GM18507 (cell line): ENCODE measurements at regions not wholly inside any gene's neighbourhood (a gene's known extent, or its start where the extent isn't known, plus 50 kb on each side); places are given as distances from the start of the nearest gene placed in this dataset.

Experiments used
- DNase-seq: peaks from one replicate; pipeline ENCODE4 v3.0.0; 2011; ENCODE audit warnings: low read depth; ENCODE audit not compliant: insufficient read length; ENCODE audit errors: extremely low spot score
- FAIRE-seq: peaks from 2 replicates; lab custom pipeline; 2011; peaks lifted over from hg19 to GRCh38; lab: Jason Lieb, UNC

DNA sequence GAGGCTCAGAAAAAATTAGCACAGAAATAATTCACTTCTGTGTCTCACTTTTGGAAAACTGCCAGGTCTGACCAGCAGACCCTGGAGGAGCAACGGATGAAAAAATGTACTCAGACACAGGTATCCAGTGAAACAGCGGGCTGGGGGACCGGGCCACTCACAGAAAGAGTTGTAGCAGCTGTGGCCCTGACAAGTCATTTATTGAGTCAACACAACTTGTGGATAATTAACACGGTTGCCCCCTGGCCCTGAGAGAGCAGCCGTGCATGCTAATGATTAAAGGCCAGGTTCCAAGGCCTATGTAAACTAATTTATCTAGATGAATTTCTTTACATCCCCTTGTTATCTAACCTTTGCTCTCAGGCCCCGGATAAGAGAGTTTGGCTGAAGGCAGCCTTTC is 131.3 kb downstream of the AASDHPPT start:
- DNase-seq: no peak
- no peak for FAIRE-seq

DNA sequence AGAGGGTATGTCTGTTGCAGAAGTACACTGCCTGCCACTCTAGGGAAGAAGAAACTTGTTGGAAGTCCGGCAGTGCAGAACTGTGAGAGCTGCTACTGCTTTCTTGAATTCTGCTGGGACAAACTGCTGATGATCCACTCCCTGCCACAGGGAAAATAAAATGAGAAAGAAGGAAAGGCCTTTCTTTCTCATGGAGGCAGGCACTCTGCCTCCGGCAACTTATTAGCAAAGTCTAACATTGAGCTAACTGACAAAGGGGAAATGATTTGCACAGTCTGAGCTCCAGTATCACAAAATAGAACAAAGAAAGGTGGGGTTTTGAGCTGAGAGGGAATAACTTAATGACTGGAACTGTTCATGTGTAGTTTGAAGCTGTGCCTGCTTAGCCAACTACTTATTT is 134.6 kb downstream of the AASDHPPT start:
- FAIRE-seq: no peak
- no peak for DNase-seq

DNA sequence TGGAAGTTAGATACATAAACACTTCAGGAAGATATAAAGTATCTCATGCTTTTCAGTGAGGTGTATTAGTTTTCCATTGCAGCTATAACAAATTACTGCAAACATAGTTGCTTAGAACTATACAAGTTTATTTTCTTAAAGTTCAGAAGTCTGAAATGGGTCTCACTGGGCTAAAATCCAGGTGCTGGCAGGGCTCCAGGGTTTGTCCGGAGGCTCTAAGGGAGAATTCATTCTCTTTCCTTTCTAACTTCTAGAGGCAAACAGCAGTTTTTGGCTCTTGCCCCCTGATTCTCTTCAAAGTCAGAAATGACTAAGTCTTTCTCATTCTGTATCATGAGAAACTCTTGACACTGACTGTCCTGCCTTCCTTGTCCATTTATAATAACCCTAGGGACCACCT is 138.8 kb downstream of the AASDHPPT start:
- FAIRE-seq (no peak), DNase-seq (no peak)

DNA sequence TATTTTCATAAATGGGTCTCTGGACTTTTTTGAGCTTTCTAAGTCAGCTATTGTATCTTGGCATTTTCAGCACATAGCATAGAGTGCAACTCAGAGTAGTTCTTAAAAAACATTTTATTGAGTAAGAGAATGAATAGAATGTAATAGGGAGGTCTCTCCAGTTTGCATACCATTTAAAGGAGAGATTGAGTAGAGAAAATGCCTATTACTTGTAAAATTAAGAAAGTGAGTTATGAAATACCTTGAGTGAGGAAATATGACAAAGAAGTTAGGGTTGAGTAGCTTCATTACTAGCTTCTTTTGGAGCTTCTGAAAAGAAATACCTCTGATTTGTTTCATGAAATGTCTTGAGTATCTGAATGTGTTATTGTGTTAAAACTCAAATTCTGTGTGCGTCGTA is 140.0 kb downstream of the AASDHPPT start:
- FAIRE-seq (no peak), DNase-seq (no peak)

DNA sequence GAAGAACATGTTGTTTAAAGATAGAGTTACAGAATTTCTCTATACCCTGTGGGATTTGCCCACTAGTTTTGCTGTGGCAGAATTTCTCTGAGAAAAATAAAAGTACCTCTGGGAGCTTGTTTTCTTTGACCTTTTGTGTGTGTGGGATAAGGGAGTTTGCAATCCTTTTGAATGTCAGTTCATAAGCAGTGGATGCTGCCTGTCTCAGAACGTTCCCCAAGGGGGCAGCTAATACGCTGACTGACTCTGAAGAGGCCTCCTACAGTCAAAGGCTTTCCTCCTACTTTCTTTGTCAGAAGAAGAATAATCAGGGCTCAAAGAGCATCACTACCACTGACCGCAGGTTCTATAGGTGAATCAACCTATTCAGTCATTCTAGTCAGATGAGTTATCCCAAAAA is 140.6 kb downstream of the AASDHPPT start:
- DNase-seq (no peak), FAIRE-seq (no peak)

DNA sequence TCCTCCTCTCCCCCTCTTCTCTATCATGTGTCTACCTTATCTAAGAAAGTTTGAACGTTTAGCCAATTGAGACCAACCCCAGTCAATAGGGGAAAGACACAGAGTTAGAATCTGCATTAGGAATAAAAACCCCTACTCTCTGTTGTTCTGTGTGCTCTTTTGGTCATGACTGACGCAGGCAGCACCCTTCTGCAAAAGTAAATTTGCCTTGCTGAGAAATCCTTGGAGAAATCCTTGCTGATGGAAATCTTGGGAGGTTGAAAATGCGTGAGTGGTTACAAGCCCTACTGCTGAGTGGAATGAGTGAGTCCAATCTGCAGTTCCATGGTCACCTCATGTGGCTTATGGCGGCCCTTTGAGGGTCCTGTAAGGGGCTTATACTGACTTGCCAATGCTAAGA is 145.2 kb downstream of the AASDHPPT start:
- FAIRE-seq (no peak), DNase-seq (no peak)

DNA sequence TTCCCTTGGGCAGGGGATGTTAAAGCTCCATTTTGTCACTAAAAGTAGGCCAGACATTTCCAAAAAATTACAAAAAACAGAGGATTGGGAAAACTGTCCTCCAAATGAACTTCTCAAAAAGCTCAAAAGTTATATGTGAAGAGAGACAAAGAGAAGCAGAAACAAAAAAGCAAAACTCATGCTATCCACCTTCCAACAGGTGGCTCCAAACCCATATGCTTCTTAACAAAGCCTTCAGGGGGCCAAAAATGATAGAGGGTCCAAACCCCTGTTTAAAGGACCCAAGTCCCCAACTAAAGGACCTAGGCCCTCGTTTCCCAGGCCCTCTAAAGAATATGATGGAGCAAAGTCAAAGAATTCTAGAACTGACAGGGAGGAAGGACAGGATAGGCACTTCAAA is 146.7 kb downstream of the AASDHPPT start:
- FAIRE-seq: no peak
- DNase-seq: no peak

DNA sequence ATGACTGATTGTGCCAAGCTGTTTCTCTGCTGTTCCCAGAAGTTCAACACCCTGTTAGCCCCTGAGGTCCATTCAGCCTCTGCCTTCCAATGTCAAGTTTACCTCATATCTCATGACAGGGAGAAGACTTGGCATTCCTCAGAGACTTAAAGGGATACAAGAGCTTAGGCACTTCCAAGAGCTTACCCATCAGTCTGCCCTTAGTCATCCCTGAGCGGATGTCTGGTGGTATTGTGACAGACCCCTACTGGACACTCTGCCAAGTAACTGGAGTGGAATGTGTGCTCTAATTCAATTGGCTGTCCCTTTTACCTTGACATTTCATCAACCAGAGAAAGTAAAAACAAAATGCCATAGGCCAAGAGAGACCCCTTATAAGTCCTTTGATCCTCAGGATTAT is 151.5 kb downstream of the AASDHPPT start:
- no peak for FAIRE-seq

DNA sequence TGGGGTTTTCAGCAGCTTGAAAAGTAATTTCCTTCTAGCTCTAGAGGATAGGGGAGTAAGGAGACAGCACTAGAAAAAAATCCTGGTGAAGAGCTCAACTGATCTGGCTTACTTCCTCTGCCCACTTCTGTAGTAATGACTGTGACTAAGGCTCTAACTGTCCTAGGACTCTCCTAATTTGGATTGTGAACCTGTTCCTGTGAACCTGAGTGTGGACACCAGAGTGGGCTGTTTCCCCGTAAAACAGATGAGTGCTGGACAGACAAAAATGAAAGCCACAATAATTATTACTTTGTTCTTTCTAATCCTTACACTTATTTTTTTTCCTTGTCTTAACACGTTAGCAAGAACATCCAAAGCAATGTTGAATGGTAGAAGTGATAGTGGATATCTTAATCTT is 154.1 kb downstream of the AASDHPPT start:
- FAIRE-seq (no peak), DNase-seq (no peak)

More for the DNA sequence above, 151.5 kb downstream of the AASDHPPT start:
- no peak for DNase-seq

DNA sequence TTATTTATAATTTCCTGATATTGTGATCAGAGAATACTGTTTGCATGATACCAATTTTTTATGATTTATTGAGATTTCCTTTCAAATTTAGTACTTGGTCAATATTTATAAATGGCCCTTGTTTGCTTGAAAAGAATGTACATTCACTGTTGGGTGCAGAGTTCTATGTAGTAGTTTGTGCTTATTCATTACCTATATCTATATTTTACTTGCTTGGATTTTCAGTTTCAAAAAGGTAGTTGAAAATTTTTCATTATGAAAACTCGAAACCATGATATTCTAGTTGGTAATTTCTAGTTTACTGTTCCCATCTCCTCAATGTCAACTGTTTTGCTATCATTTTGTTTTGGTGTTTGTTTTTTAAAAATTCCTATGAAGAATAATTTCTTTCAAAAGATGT is 155.7 kb downstream of the AASDHPPT start:
- no peak for FAIRE-seq
- DNase-seq: no peak

DNA sequence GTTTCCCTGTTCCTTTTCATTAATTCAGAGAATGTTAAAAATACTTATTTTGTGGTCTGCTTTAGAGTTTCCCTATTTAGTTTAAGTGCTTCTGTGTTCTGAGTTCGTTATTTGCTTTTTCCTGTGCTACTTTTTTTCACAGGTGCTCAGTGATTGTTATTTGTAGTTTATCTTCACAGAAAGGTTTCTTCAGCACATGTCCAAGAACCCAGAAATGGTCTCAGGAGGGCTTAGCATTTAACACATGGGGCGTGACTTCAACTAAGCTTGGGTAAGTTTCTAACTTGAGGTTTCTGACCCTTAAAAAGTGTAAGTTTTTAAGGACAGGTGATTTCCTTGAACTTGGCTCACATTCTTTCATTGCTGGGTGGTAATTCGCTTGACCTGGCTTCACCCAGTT is 157.3 kb downstream of the AASDHPPT start:
- FAIRE-seq (no peak), DNase-seq (no peak)

DNA sequence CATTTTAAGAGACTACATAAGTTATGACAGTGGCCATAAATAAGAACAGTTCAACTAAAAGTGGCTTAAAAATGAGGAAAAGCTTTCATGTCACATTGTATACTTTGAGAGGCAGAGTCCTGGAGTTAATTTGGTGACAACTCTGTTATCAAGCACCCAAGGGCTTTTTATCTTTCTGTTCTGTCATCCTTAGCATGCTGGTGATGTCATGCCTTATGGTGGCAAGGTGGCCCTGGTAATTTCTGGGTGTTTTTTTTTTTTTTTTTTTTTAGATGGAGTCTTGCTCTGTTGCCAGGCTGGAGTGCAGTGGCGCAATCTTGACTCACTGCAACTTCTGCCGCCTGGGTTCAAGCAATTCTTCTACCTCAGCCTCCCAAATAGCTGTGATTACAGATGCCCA is 158.8 kb downstream of the AASDHPPT start:
- DNase-seq (no peak), FAIRE-seq (no peak)

DNA sequence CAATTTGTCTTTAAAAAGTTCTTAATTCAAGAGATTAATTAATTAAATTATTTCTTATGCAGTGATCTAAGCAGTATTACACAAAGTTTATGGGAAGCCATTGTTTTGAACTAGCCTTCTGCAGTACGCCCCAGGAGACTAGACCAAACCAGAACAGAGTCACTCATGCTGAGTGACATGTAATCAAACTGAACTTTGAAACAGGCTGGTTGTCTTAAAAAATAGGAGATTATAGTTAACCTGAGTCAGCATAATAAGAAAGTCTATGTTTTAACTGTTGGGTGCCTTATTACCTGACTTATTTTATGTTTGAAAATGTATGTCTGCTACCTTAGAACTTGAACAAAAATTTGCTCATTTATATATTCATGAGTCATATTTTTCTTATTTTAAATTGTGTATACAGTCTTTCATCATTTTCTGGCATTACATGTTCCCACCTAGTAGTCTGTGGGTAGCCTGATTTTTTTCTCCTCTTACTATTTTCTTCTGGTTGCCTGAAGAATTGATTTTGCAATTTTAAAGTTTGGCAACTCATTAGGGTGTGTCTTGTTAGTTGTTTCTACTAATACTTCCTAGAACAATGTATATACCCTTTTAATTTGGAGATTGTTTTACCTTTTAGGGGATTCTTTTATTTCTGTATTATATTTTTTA is 161.4 kb downstream of the AASDHPPT start:
- FAIRE-seq (no peak), DNase-seq (no peak)

DNA sequence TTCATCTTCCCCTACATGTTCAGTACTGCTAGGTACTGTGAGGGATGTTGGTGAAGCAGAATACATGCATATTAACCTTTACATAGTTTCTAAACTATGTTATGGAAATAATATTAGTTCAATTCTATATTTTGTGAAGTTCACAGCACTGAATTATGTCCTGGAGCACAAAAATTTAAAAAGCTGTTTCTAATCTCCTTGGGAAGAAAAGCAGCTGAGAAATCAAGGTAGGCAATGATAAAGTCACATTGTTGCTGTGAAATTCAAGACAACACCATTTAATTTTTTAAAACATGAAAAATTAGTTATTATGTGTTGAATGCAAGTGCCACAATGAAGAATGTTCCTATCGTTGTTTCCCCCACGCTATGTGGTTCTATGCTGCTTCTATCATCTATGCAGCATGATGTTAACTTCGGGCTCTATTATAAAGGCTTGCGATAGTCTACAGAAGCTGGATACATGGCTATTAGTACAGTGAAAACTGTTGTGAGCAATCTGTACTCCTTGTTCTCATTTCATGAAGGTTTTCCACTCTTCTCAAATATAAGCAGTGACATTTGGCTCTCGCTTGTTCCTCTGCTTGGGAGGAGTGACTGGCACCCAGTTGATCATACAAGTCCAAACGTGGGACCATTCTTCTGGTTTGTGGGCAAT is 164.3 kb downstream of the AASDHPPT start:
- FAIRE-seq: no peak
- no peak for DNase-seq

DNA sequence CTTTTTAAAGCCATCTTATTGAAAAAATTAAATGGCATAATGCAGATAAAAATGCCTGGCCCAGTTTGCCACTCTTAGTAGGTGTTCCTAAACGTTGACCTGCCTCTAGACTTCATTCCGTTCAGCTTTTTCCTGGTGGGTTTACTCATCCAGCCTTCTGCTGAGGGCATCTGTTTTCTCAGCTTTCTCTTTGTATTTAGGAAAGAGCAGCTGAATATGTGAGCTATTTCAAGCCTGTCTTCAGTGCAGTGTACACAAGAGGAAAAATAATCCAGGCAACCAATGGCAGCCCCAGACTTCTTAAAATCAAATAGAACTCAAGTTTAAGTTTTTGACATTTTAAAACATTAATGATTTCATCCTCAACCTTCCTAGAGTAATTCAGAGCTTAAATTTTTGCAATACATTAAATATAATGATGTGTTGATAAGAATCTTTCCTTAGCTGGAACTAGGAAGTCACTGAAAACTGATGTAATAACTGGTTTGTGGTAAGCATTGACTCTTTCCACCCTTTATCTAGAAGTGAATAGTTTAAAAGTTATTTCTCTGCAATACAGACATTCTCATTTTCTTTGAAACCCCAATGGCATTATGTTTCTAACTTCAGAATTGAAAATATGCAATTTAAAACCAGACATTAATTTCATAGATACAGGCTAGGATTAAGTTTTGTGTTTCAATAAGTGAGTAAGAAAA is 165.4 kb downstream of the AASDHPPT start:
- FAIRE-seq (no peak), DNase-seq (no peak)

DNA sequence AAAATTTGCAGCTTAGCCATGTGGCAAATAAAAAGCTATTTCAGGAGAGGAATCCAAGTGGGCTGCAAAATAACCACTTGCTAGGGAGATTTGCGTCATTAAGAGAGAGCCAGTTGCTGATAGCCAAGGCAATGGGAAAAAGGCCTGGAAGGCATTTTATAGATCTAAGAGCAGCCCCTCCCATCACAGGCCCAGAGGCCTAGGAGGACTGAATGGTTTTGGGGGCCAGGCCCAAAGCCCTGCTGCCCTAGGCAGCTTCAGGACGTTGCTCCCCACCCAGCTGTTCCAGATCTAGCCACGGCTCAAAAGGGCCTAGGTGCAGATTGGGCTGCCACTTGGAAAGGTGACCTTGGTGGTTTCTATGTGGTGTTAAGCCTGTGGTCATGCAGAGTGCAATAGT is 169.0 kb downstream of the AASDHPPT start:
- DNase-seq (no peak), FAIRE-seq (no peak)

DNA sequence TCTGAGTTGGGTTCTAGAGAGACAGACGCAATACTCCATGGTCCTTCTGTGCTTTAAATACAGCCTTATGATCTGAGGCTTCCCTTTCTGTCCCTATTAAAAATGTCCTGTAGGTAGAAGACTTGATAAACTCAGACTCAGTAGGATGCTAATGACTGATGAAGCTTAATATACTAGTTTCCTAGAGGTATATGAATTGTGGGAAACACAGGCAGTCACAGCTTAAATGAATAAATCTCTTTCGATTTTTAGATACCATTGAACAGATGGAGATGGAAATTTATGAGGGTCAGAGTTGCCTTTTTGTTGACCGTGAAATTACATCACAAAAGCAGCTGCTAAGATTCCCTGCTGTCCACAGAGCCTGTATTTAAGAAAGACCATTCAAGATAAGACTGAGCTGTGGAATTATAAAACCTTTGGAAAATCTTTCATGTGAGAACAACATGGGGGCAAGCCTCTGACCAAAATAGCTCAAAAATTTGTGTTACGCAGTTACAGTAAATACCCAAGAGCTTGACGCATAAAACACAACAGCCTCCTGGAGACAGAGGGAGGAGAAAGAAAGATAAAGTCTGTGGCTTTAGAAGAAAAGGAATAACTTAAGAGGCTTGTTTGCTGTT is 172.3 kb downstream of the AASDHPPT start:
- DNase-seq (no peak), FAIRE-seq (no peak)

DNA sequence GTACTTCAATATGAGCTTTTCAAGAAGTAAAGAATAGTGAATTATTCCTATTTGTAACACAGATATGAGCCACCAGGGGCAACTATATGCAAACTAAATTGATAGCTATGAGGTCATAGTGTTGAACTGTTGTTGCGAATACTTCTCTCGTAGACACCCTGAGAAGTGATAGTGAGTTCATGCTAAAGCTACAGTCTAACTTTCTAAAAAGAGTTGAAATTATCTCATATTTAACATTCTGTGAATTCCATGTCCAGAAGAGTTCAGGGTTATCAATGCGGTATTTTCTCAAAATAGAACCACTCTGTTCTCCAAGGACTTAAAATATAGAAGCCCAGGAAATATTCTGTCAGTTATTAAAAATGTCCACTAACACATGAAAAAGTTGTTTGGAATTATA is 185.4 kb downstream of the AASDHPPT start:
- FAIRE-seq (no peak), DNase-seq (no peak)

DNA sequence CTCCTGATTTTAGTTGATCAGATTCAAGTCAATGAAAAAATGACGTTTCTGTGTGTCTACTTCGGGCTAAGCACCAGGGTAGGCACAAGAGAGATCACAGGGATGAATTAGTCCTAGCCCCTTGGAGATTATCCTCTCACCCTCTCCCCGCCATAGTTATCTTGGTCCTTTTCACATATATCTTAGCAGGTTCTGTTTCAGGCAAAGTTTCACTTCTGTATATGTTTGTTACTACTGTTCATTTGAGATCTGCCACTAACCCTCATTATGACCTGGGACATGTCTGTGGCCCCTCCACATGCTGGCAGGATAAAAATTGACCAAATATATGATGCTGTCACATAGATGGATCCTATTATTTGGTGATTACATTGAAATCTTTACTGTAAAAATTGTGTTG is 186.1 kb downstream of the AASDHPPT start:
- DNase-seq (no peak), FAIRE-seq (no peak)

DNA sequence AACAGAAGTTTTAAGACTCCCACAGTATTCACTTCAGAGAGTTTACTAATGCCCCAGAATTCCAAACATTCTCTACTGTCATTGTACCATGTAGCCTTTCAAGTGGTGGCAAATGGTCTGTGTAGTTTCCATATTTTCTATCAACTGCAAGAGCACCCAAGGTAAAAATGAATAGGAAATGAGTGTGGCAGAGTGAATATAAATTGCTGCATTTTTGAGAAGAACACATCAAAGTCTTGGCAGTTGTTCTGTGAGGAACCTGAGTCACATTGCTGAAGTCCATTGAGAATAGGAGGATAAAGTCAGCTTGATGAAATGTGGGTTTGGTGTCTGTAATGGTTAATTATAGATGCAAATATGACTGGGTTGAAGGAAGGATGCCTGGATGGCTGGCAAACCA is 193.6 kb downstream of the AASDHPPT start:
- FAIRE-seq (no peak), DNase-seq (no peak)

DNA sequence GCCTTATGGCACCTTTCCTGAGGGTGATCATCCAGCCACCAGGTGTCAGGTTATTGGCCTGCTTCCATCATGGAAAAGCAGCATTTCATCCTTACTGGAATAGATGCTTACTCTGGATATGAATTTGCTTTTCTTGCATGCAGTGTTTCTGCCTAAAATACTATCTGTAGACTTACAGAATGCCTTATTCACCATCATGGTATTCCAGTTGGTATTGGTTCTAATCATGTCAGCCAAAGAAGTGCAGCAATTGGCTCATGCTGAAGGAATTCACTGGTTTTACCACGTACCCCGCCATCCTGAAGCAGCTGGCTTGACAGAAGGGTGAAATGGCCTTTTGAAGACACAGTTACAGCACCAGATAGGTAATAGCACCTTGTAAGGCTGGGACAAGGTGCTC is 194.2 kb downstream of the AASDHPPT start:
- DNase-seq (no peak), FAIRE-seq (no peak)
